CD4-positive, alpha-beta T cell treated with Interleukin-10 for 1 hour (primary cell): ENCODE measurements at regions not wholly inside any gene's neighbourhood (a gene's known extent, or its start where the extent isn't known, plus 50 kb on each side); places are given as distances from the start of the nearest gene placed in this dataset.
A peak's percentile ranks its signal among the peaks of the same experiment; 100 is the strongest.

Experiments
- DNase-seq: peaks from one replicate; pipeline ENCODE4 v3.0.0-alpha.2; 2020

- no peak for DNase-seq
Measured at GRCh38 chr14:50040895-50041465, 75.4 kb downstream of the VCPKMT start.

DNA sequence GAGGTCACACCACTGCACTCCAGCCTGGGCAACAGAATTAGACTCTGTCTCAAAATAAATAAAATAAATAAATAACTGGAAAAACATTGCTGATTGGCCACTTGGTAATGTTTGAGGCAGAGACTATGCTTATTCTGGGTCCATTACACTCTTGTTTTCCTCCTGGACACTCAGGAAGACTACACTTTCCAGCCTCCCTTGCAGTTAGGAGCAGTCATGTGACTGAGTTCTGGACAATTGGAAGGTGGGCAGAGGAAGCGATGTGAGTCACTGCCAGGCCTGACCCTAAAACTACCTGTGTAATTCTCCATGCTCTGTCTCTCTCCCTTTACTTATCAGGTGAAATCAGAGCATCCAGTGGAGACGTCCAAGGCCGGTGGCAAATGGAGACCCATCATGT lies 74.4 kb downstream of the VCPKMT start:
- no peak for DNase-seq

GRCh38 chr14:50044042-50044651 lies 72.2 kb downstream of the VCPKMT start:
- peak; percentile 46 for DNase-seq

GRCh38 chr14:50045039-50045711 lies 71.2 kb downstream of the VCPKMT start:
- peak; percentile 75 for DNase-seq

- no peak for DNase-seq
Measured at GRCh38 chr14:50045837-50046236, 70.5 kb downstream of the VCPKMT start.

- DNase-seq = no peak
Measured at GRCh38 chr14:50047274-50047676, 69.1 kb downstream of the VCPKMT start.

GRCh38 chr14:50049093-50049492 lies 67.3 kb downstream of the VCPKMT start:
- DNase-seq = no peak

DNA sequence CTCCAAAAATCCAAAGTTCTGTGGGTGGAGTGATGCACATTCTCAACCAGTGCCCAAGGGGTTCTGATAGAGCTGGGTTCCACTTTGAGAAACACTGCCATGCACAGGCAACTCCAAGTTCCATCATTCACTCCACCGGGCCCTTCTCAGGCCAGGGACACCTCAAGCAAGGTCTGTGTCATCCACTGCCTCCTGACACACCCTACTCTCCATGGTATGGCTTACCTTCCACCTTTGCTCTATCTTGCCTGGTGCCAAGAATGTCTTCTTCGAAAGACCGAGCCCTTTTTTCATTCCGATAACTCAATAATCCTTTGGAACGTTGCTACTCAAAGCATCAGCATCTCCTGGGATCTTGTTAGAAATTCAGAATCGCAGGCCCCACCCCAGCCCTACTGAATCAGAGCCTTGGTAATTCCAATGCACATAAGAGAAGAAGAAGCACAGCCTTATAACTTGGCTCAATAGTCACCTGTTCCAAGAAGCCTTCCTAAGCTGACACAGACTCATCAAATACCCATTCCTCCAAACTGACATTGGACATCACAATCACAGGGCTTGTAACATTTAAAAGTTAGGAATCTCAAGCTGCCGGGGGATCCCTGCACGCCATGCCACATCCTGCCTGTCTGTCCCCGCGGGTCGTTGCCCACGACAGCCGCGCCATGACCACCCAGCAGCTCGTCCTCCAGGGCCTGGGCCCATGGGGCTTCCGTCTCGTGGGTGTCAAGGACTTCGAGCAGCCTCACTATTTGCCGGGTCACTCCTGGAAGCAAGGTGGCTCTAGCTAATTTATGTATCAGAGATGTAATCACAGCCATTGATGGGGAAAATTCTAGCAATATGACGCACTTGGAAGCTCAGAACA lies 66.4 kb downstream of the VCPKMT start:
- DNase-seq = no peak

DNA sequence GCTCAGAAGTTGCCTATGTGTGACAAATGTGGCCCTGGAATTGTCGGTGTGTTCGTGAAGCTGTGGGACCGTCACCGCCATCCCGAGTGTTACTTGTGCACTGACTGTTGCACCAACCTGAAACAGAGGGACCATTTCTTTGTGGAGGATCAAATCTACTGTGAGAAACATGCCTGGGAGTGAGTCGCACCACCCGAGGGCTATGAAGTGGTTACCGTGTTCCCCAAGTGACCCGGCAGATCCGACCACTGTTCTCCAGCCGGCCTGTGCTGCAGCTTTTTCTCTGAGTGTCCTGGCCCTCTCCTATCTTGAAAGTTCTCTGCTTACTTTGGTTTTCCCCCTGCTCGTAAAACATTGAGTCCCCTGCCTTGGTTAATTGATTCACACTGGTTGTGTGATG lies 65.3 kb downstream of the VCPKMT start:
- no peak for DNase-seq

DNA sequence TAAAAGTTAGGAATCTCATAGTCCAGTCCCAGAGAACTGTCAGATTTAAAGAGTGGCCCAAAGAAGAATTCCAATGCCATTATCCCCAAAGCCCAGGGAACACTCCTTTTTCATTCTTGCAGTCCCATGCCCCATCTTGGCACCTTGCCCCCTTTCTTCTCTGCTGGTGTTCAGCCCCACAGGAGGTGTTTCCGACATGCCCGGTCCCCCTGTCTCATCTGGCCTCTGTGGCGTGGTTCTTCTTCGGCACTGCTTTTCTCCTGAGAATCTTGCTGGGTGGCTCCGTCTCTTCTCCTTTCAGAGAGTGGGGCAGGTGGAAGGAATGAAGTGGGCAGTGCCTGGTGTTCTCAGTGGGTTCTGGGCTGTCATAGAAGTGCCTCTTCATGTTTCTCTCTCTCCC lies 64.7 kb downstream of the VCPKMT start:
- DNase-seq = no peak

GRCh38 chr14:50052517-50052916 lies 63.9 kb downstream of the VCPKMT start:
- no peak for DNase-seq

- no peak for DNase-seq
Measured at GRCh38 chr14:50053935-50054334, 62.4 kb downstream of the VCPKMT start.

- DNase-seq = no peak
Measured at GRCh38 chr14:50055461-50056228, 60.7 kb downstream of the VCPKMT start.

- DNase-seq = no peak
Measured at GRCh38 chr14:50056435-50056834, 59.9 kb downstream of the VCPKMT start.

- DNase-seq = no peak
Measured at GRCh38 chr14:50057331-50057730, 59.0 kb downstream of the VCPKMT start.

DNA sequence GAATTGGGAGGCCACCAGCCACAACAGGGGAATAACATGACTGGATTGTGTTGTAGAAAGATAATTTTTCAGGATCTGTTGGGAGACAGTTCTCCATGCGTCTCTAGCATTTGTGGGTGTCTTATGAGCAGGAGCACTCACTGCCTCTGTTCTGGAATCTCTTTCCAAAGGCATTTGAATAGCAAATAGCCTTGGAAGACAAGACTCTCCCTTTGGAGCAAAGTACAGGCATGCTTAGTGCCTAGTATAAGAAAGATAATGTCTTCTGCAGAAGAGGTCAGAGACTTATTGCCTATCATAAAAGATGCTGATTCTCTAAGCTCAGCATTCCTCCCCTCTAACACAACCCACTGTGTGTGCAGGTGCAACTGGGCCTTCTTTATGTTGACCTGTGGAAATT lies 58.3 kb downstream of the VCPKMT start:
- no peak for DNase-seq
